Adipocyte (in vitro differentiated cells): ENCODE measurements at regions not wholly inside any gene's neighbourhood (a gene's known extent, or its start where the extent isn't known, plus 50 kb on each side); places are given as distances from the start of the nearest gene placed in this dataset.
A peak's percentile ranks its signal among the peaks of the same experiment; 100 is the strongest.

Experiments
- DNase-seq: peaks from one replicate; pipeline ENCODE4 v3.0.0-alpha.2; 2015; ENCODE audit warnings: low read depth
- H3K27me3 ChIP-seq: replicated peaks from 2 replicates; pipeline ENCODE4 v1.7.0; 2013; ENCODE audit warnings: mild to moderate bottlenecking, low read length, moderate library complexity; ENCODE audit not compliant: control insufficient read depth, insufficient read depth
- H3K36me3 ChIP-seq: 2 replicates; pipeline ENCODE4 v1.7.0; 2013; ENCODE audit warnings: low read length, mild to moderate bottlenecking, moderate library complexity; ENCODE audit not compliant: control insufficient read depth, insufficient read depth, severe bottlenecking
- H3K4me1 ChIP-seq: 2 replicates; pipeline ENCODE4 v1.7.0; 2013; ENCODE audit warnings: mild to moderate bottlenecking, low read length, moderate library complexity; ENCODE audit not compliant: control insufficient read depth, insufficient read depth
- H3K4me3 ChIP-seq: 2 replicates; pipeline ENCODE4 v1.7.0; 2013; ENCODE audit warnings: mild to moderate bottlenecking, low read length, moderate library complexity
- H3K9ac ChIP-seq: 2 replicates; pipeline ENCODE4 v1.7.0; 2013; ENCODE audit warnings: mild to moderate bottlenecking, low read length, moderate library complexity
- H3K9me3 ChIP-seq: 2 replicates; pipeline ENCODE4 v1.7.0; 2013; ENCODE audit warnings: mild to moderate bottlenecking, low read length, moderate library complexity; ENCODE audit not compliant: control insufficient read depth

DNA sequence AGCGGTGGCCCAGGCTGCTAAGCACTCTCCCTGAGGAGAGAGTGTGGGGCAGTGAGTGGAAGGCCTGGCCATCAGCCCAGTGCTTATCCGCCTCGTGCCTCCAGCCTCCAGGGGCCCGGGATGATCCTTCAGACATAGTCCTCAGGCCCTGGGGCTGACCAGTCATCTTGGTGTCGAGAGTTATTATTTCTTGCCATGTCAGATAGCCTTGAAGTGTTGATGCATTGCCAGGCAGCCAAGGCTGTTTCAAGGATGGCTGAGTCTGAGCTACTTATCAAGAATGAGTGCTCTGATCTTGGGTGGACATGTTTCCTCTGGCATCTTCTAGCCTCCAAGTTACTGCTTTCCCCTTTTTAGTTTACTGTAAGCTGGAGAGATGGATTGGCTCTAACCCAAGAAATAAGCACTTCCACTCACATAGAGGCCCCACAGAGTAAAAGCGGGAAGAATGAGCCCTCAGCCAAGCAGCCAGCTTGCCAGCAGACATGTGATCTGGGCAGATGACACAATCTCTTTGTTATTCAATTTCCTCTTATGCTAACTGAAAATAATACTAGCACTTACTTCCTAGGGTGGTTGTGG is 136.5 kb upstream of the NAMPT start:
- H3K9ac ChIP-seq, result peak overlapping the region; percentile 59
- peak; percentile 92 for DNase-seq
- H3K9me3 ChIP-seq, result peaks cover 7% of the 10 kb centered on the region
- no peaks in the 10 kb centered on the region for H3K36me3 ChIP-seq
- H3K4me3 ChIP-seq, result peak overlapping the region; percentile 43
- H3K4me1 ChIP-seq, result peaks cover 74% of the 10 kb centered on the region
- H3K27me3 ChIP-seq, result no peaks in the 10 kb centered on the region

DNA sequence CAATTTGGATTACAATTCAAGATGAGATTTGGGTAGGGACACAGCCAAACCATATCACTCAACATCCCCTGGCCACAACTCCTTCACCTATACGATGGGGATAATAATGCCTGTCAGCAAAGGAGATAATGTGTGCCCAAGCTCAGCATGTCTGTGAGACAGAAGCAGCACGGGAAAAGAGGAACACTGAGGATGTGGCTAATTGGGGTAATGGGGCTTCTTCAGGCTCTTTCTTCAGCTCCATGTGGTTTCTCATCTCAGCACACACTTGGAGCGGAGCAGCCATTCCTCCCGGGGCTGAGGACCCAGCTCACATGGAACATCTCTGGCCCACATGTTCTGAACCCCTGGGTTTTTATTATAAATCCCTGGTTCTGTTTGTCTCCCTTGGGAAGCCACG is 136.0 kb upstream of the NAMPT start:
- peak overlapping the region; percentile 59 for H3K9ac ChIP-seq
- DNase-seq, result no peak
- peaks cover 12% of the 10 kb centered on the region for H3K9me3 ChIP-seq
- H3K27me3 ChIP-seq, result no peaks in the 10 kb centered on the region
- no peaks in the 10 kb centered on the region for H3K36me3 ChIP-seq
- H3K4me3 ChIP-seq, result no peak overlapping the region
- H3K4me1 ChIP-seq, result peaks cover 73% of the 10 kb centered on the region

DNA sequence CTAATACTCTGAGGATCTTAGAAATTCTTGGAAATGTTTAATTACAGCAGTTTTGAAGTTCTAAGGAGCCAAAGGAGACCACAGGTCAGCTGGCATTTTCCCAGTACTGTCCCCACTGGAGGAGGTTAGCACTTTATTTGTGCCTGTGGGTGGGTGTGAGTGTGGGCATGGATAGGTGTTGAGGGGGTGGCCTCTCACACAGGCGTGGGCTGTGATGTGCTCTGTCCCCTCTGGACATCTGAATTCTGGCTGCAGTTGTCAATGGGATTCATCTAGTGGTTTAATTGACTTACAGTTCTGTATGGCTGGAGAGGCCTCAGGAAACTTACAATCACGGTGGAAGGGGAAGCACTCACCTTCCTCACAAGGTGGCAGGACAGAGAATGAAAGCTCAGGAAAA is 135.4 kb upstream of the NAMPT start:
- peak overlapping the region; percentile 23 for H3K9ac ChIP-seq
- peaks cover 17% of the 10 kb centered on the region for H3K9me3 ChIP-seq
- DNase-seq, result no peak
- no peak overlapping the region for H3K4me3 ChIP-seq
- H3K4me1 ChIP-seq, result peaks cover 69% of the 10 kb centered on the region
- no peaks in the 10 kb centered on the region for H3K27me3 ChIP-seq
- no peaks in the 10 kb centered on the region for H3K36me3 ChIP-seq

DNA sequence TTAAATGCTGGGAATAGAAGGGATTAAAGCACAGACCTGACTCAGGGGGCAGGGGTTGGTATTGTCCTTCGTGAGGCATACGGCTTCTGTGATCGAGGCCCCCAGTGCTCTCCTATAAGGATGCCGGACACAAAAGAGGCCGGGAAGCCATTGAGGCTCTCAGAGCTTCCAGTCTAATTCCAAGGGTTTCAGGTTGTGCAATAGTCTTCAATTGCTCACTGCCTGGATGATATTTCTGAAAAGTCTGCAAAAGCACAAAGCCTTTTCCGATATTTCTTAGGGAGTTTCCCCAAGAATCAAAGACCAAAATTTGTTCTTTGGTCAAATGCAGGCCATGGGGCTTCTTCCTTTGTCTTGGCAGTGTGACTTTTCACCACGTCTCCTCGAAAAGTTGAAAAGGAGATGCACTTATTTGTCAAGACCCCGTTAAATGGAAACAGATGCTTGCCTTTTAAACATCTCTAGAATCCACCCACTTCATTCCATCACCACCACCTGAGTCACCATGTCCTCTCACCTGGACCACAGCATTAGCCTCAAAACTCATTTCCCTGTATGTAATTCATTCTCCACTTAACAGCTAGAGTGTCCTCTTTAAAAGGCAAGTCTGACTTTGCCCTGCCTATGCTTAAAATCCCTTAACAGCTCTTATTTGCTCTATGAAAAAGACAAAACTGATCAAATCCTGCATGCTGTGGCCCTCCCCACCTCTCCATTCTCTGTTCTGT is 134.8 kb upstream of the NAMPT start:
- DNase-seq, result peak; percentile 44
- Histone ChIP-seq H3K4me3 (peak overlapping the region; percentile 7), H3K36me3 (no peaks in the 10 kb centered on the region), H3K27me3 (no peaks in the 10 kb centered on the region), H3K4me1 (peaks cover 68% of the 10 kb centered on the region), H3K9me3 (peaks cover 18% of the 10 kb centered on the region), H3K9ac (peak overlapping the region; percentile 64)

DNA sequence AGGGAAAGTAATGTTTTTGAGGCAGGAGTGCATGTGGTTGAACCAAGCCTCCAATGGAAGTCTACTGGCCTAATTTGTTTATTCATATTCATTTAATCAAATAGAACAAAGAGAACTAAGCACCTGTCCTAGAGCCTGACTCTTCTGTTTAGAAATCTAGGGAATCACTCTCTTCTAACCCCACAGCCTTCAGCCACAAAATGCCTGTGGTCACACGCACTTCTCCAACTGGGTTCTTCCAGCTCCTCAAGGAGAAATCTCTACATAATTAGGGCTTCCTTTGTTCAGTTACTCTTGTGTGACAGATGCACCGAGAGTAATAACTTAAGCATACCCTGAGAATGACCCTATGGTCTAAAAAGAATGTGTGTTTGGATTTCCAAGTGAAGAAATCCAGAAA is 133.7 kb upstream of the NAMPT start:
- H3K27me3 ChIP-seq, result no peaks in the 10 kb centered on the region
- H3K36me3 ChIP-seq, result no peaks in the 10 kb centered on the region
- H3K4me1 ChIP-seq, result peaks cover 61% of the 10 kb centered on the region
- H3K9ac ChIP-seq, result peak overlapping the region; percentile 64
- peak overlapping the region; percentile 46 for H3K4me3 ChIP-seq
- H3K9me3 ChIP-seq, result peaks cover 18% of the 10 kb centered on the region
- DNase-seq, result peak; percentile 22

DNA sequence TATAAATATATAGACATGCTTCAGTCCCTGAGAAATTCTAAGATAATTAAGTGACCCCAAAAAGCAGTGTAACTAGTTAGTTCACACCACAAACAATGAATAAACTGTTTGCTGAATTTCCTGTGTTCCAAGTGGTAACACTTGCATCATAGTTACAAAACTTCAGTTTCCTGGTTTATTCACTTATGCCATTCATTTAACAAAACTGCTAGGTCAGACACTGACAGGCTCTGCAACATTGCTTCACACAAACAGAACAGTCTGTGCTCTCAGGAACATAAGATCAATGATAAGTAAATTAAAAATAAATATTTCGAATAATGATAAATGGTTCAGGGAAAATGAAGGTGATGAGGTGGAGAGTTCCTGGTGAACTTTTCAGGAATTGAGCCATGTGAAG is 133.3 kb upstream of the NAMPT start:
- H3K27me3 ChIP-seq, result no peaks in the 10 kb centered on the region
- peaks cover 18% of the 10 kb centered on the region for H3K9me3 ChIP-seq
- DNase-seq, result peak; percentile 73
- peak overlapping the region; percentile 64 for H3K9ac ChIP-seq
- H3K4me1 ChIP-seq, result peaks cover 61% of the 10 kb centered on the region
- peak overlapping the region; percentile 46 for H3K4me3 ChIP-seq
- no peaks in the 10 kb centered on the region for H3K36me3 ChIP-seq

DNA sequence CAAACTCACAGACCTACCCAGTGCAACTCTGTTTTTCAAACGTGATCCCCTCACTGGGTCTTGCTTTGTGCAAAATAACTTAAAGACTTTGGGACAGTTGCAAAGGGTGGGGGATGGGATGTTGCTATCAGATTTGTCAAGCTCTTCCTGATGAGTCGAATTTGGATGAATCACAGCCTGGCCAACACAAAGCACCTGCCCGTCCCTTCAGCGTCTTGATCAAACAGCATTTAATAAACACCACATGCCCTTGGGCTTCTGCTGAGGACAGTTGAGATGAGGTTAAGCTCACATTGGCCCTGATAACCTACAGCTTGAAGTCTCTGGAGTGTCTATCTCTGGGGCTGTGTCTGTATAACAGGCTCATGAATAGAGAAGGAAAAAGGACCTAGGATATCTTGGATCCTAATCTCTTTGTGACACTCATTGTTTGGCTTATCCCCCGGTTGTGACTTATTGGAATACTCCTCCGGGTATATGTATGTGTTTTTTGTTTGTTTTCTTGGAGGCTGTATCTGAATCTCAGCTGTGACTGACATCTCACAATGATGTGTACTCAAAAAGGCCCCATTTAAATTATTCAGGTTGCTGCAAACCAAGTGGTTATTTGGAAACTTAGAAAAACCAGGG is 132.6 kb upstream of the NAMPT start:
- H3K9ac ChIP-seq, result peak overlapping the region; percentile 27
- no peak for DNase-seq
- no peaks in the 10 kb centered on the region for H3K36me3 ChIP-seq
- H3K27me3 ChIP-seq, result no peaks in the 10 kb centered on the region
- H3K4me1 ChIP-seq, result peaks cover 59% of the 10 kb centered on the region
- H3K4me3 ChIP-seq, result peak overlapping the region; percentile 26
- peaks cover 18% of the 10 kb centered on the region for H3K9me3 ChIP-seq

DNA sequence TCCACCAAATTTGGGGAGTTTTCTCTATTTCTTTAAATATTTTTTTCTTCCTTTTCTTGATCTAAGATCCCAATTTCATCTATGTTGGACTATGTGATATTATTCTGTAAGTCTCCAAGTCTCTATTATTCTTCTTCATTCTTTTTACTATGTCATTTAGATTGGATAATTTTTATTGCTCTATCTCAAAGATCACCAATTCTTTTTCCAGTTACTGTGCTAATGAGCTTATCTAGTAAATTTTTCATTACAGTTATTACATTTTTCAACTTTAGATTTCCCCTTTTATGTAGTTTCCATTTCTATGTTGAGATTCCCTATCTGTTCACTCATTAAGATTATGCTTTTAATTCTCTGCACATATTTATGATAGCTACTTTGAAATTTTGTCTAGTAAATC is 131.6 kb upstream of the NAMPT start:
- Histone ChIP-seq H3K36me3 (no peaks in the 10 kb centered on the region), H3K4me1 (peaks cover 50% of the 10 kb centered on the region), H3K9me3 (peaks cover 18% of the 10 kb centered on the region), H3K4me3 (peak overlapping the region; percentile 15), H3K9ac (no peak overlapping the region), H3K27me3 (no peaks in the 10 kb centered on the region)
- DNase-seq, result no peak

DNA sequence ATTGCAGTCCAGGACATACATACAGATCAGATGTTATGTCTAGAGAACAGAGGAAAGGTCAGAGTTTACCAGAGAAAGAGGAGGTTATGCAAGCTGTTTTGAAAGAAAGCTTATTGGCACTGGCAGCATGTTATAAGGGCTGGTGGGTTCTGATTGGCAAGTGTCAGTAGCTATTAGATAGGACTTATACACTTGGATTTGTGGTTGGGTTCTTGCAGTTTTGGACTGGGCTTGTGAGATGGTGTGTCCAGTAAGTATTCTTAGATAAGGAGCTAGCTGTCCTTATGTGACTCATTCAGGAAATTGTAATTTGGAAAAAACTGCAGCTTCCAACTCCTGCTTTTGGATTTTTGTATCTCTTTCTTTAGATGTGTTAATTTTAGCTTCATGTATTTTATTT is 130.7 kb upstream of the NAMPT start:
- peak overlapping the region; percentile 15 for H3K4me3 ChIP-seq
- peaks cover 40% of the 10 kb centered on the region for H3K4me1 ChIP-seq
- peaks cover 18% of the 10 kb centered on the region for H3K9me3 ChIP-seq
- DNase-seq, result no peak
- no peaks in the 10 kb centered on the region for H3K36me3 ChIP-seq
- H3K27me3 ChIP-seq, result no peaks in the 10 kb centered on the region
- no peak overlapping the region for H3K9ac ChIP-seq

DNA sequence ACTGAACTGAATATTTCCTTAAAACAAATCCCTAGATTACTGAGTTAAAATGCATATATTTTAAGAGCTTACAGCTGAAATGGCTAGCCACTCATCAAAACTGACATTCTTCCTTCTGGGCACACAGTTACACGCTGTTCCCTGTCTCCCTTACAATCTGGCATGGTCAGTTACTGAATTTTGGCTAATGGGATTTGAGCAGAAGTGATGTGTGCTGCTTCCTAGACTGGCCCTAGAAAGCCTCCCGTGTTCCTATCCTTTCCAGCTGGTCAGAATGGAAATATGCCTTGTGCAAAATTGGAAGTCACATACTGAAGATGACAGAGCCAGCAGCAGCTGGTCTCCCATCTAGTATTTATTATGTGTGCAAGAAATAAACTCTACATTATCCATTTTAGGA is 128.7 kb upstream of the NAMPT start:
- Histone ChIP-seq H3K27me3 (no peaks in the 10 kb centered on the region), H3K9me3 (peaks cover 18% of the 10 kb centered on the region), H3K36me3 (no peaks in the 10 kb centered on the region), H3K9ac (no peak overlapping the region), H3K4me3 (no peak overlapping the region), H3K4me1 (peaks cover 20% of the 10 kb centered on the region)
- no peak for DNase-seq

DNA sequence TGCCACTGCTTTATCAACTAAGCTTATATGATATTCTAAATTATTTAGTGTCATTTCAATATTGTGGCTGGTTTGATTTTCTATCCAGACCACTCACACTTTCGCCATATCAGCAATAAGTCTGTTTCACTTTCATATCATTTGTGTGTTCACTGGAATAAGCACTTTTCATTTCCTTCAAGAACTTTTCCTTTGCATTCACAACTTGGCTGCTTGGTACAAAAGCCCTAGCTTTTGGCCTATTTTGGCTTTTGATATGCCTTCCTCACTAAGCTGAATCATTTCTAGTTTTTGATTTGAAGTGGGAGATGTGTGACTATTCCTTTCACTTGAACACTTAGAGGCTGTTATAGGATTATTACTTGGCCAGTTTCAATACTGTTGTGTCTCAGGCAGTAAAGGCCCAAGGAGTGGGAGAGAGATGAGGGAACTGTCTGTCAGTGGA is 120.9 kb upstream of the NAMPT start:
- Histone ChIP-seq H3K27me3 (no peaks in the 10 kb centered on the region), H3K9me3 (no peaks in the 10 kb centered on the region), H3K36me3 (no peaks in the 10 kb centered on the region), H3K4me1 (no peaks in the 10 kb centered on the region), H3K4me3 (no peak overlapping the region), H3K9ac (no peak overlapping the region)
- DNase-seq, result no peak
